ENCODE measurements at regions not wholly inside any gene's neighbourhood (a gene's known extent, or its start where the extent isn't known, plus 50 kb on each side); places are given as distances from the start of the nearest gene placed in this dataset.

GRCh38 chr6:132096245-132096644, 145.1 kb upstream of the CCN2 start:
- H3K27ac ChIP-seq (ENCODE audit: low read depth in 2 of 2, low read length in 1 of 2): no peak overlapping the region
- ChIA-PET POLR2A (no interaction called here), CTCF (no interaction called here)
- H3K79me2 ChIP-seq (ENCODE audit: insufficient read depth): no peaks in the 10 kb centered on the region
- H4K20me1 ChIP-seq (ENCODE audit: insufficient read depth): no peaks in the 10 kb centered on the region
- H3K27me3 ChIP-seq (ENCODE audit: insufficient read depth): no peaks in the 10 kb centered on the region
- no peaks in the 10 kb centered on the region for H3F3A ChIP-seq (replicated peaks; ENCODE audit: insufficient read depth)
- H3K4me1 ChIP-seq (ENCODE audit: control insufficient read depth in 1 of 2, insufficient read depth in 2 of 2, low read depth in 1 of 2, low read length in 1 of 2): no peaks in the 10 kb centered on the region
- H3K36me3 ChIP-seq (replicated peaks in 1 of 2; ENCODE audit: control insufficient read depth in 1 of 2, insufficient read depth in 2 of 2, low read length in 1 of 2): no peaks in the 10 kb centered on the region
- no peak overlapping the region for H3K9ac ChIP-seq
- no peaks in the 10 kb centered on the region for H3K9me2 ChIP-seq
- no peak for DNase-seq
- WGBS (ENCODE audit: low lambda C conversion rate): 51% methylated on average over 3 of the region's 3 CpGs
- H3K4me2 ChIP-seq: no peak overlapping the region
- TF ChIP-seq YY1 (IDR thresholded peaks at IDR 0.05; ENCODE audit: low read depth): no peak
- no peak for TF ChIP-seq TAF1 (IDR thresholded peaks at IDR 0.05; ENCODE audit: borderline replicate concordance, low read depth, low read length)
- no peak for TF ChIP-seq JUND (IDR thresholded peaks at IDR 0.05)
- TF ChIP-seq USF2 (IDR thresholded peaks at IDR 0.05; ENCODE audit: borderline replicate concordance, low read depth, low read length): no peak
- TF ChIP-seq ELF1 (IDR thresholded peaks at IDR 0.05): no peak
- TF ChIP-seq RFX5 (IDR thresholded peaks at IDR 0.05; ENCODE audit: low read length): no peak
- no peak for TF ChIP-seq NRF1 (IDR thresholded peaks at IDR 0.05; ENCODE audit: low read depth, low read length)
- TF ChIP-seq USF1 (IDR thresholded peaks at IDR 0.05; ENCODE audit: borderline replicate concordance, low read depth): no peak
- no peak for TF ChIP-seq FOXJ3 (CRISPR knock-in tag; IDR thresholded peaks at IDR 0.05)
- TF ChIP-seq, protein P1, sequence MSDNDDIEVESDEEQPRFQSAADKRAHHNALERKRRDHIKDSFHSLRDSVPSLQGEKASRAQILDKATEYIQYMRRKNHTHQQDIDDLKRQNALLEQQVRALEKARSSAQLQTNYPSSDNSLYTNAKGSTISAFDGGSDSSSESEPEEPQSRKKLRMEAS (IDR thresholded peaks at IDR 0.05; ENCODE audit: low read depth): no peak
- TF ChIP-seq, protein P2, sequence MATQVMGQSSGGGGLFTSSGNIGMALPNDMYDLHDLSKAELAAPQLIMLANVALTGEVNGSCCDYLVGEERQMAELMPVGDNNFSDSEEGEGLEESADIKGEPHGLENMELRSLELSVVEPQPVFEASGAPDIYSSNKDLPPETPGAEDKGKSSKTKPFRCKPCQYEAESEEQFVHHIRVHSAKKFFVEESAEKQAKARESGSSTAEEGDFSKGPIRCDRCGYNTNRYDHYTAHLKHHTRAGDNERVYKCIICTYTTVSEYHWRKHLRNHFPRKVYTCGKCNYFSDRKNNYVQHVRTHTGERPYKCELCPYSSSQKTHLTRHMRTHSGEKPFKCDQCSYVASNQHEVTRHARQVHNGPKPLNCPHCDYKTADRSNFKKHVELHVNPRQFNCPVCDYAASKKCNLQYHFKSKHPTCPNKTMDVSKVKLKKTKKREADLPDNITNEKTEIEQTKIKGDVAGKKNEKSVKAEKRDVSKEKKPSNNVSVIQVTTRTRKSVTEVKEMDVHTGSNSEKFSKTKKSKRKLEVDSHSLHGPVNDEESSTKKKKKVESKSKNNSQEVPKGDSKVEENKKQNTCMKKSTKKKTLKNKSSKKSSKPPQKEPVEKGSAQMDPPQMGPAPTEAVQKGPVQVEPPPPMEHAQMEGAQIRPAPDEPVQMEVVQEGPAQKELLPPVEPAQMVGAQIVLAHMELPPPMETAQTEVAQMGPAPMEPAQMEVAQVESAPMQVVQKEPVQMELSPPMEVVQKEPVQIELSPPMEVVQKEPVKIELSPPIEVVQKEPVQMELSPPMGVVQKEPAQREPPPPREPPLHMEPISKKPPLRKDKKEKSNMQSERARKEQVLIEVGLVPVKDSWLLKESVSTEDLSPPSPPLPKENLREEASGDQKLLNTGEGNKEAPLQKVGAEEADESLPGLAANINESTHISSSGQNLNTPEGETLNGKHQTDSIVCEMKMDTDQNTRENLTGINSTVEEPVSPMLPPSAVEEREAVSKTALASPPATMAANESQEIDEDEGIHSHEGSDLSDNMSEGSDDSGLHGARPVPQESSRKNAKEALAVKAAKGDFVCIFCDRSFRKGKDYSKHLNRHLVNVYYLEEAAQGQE (IDR thresholded peaks at IDR 0.05; ENCODE audit: low read depth, low read length): no peak
- TF ChIP-seq GATA2 (CRISPR knock-in tag; IDR thresholded peaks at IDR 0.05): no peak
- TF ChIP-seq IRF3 (IDR thresholded peaks at IDR 0.05; ENCODE audit: low read depth, low read length): no peak
- no peak for TF ChIP-seq EZH2phosphoT487 (IDR thresholded peaks at IDR 0.05; ENCODE audit: borderline replicate concordance, low read depth)
- TF ChIP-seq CHD2 (IDR thresholded peaks at IDR 0.05; ENCODE audit: low read length, partially characterized antibody): no peak
- TF ChIP-seq, protein P3, sequence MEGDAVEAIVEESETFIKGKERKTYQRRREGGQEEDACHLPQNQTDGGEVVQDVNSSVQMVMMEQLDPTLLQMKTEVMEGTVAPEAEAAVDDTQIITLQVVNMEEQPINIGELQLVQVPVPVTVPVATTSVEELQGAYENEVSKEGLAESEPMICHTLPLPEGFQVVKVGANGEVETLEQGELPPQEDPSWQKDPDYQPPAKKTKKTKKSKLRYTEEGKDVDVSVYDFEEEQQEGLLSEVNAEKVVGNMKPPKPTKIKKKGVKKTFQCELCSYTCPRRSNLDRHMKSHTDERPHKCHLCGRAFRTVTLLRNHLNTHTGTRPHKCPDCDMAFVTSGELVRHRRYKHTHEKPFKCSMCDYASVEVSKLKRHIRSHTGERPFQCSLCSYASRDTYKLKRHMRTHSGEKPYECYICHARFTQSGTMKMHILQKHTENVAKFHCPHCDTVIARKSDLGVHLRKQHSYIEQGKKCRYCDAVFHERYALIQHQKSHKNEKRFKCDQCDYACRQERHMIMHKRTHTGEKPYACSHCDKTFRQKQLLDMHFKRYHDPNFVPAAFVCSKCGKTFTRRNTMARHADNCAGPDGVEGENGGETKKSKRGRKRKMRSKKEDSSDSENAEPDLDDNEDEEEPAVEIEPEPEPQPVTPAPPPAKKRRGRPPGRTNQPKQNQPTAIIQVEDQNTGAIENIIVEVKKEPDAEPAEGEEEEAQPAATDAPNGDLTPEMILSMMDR (IDR thresholded peaks at IDR 0.05): no peak
- TF ChIP-seq SMC3 (IDR thresholded peaks at IDR 0.05; ENCODE audit: low read depth, low read length): no peak
- TF ChIP-seq ZBTB33 (IDR thresholded peaks at IDR 0.05; ENCODE audit: borderline replicate concordance, low read depth): no peak
- H2AFZ ChIP-seq (ENCODE audit: low read depth): no peak overlapping the region
- H3K9me3 ChIP-seq: peaks cover 3% of the 10 kb centered on the region; the same call in 1 of the 2 replicates
- no peak overlapping the region for H3K4me3 ChIP-seq (ENCODE audit: low read depth in 2 of 2, low read length in 1 of 2)

Data from SK-N-SH (cell line).